GF-D8 (cell line): ENCODE measurements at regions not wholly inside any gene's neighbourhood (a gene's known extent, or its start where the extent isn't known, plus 50 kb on each side); places are given as distances from the start of the nearest gene placed in this dataset.

Experiments used
- DNase-seq: peaks from one replicate; lab custom pipeline; 2025; lab: John Stamatoyannopoulos, UW

GRCh38 chr7:155869784-155870076, 57.5 kb upstream of the SHH start:
- no peak for DNase-seq

GRCh38 chr7:155868955-155869783, 56.9 kb upstream of the SHH start:
- DNase-seq = no peak

GRCh38 chr7:155867734-155868400, 55.6 kb upstream of the SHH start:
- no peak for DNase-seq

GRCh38 chr7:155867280-155867679, 55.0 kb upstream of the SHH start:
- no peak for DNase-seq

GRCh38 chr7:155865830-155866525, 53.7 kb upstream of the SHH start:
- DNase-seq = no peak

- no peak for DNase-seq
Measured at GRCh38 chr7:155864991-155865690, 52.9 kb upstream of the SHH start.

GRCh38 chr7:155864271-155864985, 52.2 kb upstream of the SHH start:
- DNase-seq = no peak

- DNase-seq = no peak
Measured at GRCh38 chr7:155863721-155864151, 51.5 kb upstream of the SHH start.

- no peak for DNase-seq
Measured at GRCh38 chr7:155862123-155862892, 50.0 kb upstream of the SHH start.
